ENCODE measurements at regions not wholly inside any gene's neighbourhood (a gene's known extent, or its start where the extent isn't known, plus 50 kb on each side); places are given as distances from the start of the nearest gene placed in this dataset.

DNA sequence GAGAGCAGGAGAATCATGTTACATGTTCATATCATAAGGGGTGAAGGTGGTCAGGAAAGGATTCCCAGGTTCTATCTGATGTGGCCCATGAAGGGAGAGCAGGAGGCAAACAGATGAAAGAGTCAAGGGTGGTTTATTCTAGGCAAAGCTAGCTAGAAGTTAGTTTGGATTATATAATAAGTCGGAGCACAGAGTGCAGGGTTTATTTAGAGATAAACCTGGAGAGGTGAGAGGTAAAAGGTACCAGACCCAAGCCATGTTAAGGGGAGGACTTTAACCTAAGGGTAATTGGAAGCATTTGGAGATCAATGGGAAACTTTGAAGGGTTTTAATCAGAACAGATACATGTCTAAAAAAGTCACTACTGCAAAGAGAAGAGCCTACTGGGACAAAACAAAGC, 69.2 kb upstream of the LRATD1 start:
- TF ChIP-seq, protein P1, sequence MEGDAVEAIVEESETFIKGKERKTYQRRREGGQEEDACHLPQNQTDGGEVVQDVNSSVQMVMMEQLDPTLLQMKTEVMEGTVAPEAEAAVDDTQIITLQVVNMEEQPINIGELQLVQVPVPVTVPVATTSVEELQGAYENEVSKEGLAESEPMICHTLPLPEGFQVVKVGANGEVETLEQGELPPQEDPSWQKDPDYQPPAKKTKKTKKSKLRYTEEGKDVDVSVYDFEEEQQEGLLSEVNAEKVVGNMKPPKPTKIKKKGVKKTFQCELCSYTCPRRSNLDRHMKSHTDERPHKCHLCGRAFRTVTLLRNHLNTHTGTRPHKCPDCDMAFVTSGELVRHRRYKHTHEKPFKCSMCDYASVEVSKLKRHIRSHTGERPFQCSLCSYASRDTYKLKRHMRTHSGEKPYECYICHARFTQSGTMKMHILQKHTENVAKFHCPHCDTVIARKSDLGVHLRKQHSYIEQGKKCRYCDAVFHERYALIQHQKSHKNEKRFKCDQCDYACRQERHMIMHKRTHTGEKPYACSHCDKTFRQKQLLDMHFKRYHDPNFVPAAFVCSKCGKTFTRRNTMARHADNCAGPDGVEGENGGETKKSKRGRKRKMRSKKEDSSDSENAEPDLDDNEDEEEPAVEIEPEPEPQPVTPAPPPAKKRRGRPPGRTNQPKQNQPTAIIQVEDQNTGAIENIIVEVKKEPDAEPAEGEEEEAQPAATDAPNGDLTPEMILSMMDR (IDR thresholded peaks at IDR 0.05): no peak
- TF ChIP-seq POLR2A (IDR thresholded peaks at IDR 0.05): no peak

All from heart left ventricle (tissue), 13 donors.